ENCODE measurements at regions not wholly inside any gene's neighbourhood (a gene's known extent, or its start where the extent isn't known, plus 50 kb on each side); places are given as distances from the start of the nearest gene placed in this dataset.
"Not testable (repeated sequence)": the region's sequence is repeated elsewhere in the genome, so short reads cannot be mapped to it uniquely, and the experiment has no call there.

GRCh38 chr20:5696011-5696559 lies 54.1 kb upstream of the SHLD1 start:
- Mint-ChIP-seq H3K4me1 (ENCODE audit: low read depth) (no peaks in the 10 kb centered on the region), H3K27me3 (ENCODE audit: insufficient read depth) (peaks cover 2% of the 10 kb centered on the region), H3K4me3 (no peak overlapping the region), H3K27ac (no peak overlapping the region), H3K36me3 (ENCODE audit: low read depth) (no peaks in the 10 kb centered on the region), H3K9me3 (no peaks in the 10 kb centered on the region)
- DNase-seq (ENCODE audit: low spot score) = no peak
- intact Hi-C loops (cut with micrococcal nuclease) = no loop called here

DNA sequence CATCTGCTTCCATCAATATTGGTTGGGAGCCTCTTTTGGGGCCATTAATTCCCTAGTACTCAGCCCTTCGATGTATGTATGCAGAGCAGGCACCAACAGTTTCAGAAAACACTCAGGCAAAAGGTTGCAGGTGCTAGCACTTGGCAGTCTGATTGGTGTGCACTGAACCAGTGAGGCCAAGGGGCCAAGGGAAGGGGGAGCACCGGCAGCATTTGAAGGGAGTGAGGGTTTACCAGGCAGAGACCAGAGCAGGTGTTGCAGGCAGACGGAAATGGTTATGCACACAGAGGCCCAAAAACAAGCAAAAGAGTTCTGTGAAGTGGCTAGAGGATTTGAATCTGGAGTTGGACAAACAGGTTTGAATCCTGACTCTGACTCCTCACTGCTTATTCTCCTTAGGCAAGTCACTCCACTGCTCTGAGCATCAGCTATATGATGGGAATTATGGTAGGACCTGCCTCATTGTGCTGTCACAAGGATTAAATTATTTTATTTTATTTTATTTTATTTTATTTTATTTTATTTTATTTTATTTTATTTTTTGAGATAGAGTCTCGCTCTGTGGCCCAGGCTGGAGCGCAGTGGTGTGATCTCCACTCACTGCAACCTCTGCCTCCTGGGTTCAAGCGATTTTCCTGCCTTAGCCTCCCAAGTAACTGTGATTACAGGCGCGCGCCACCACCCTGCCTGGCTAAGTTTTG lies 58.1 kb upstream of the SHLD1 start:
- no peaks in the 10 kb centered on the region for H3K9me3 Mint-ChIP-seq
- no peak overlapping the region for H3K4me3 Mint-ChIP-seq
- H3K27me3 Mint-ChIP-seq (ENCODE audit: insufficient read depth) = peaks cover 2% of the 10 kb centered on the region
- no peak for DNase-seq (ENCODE audit: low spot score)
- no peaks in the 10 kb centered on the region for H3K36me3 Mint-ChIP-seq (ENCODE audit: low read depth)
- intact Hi-C loops (cut with micrococcal nuclease) = no loop called here
- H3K4me1 Mint-ChIP-seq (ENCODE audit: low read depth) = no peaks in the 10 kb centered on the region
- H3K27ac Mint-ChIP-seq = no peak overlapping the region

GRCh38 chr20:5689463-5689862 lies 60.7 kb upstream of the SHLD1 start:
- Mint-ChIP-seq H3K27ac (no peak overlapping the region), H3K4me3 (no peak overlapping the region), H3K36me3 (ENCODE audit: low read depth) (no peaks in the 10 kb centered on the region), H3K27me3 (ENCODE audit: insufficient read depth) (no peaks in the 10 kb centered on the region), H3K9me3 (no peaks in the 10 kb centered on the region), H3K4me1 (ENCODE audit: low read depth) (no peaks in the 10 kb centered on the region)
- DNase-seq (ENCODE audit: low spot score) = no peak
- intact Hi-C loops (cut with micrococcal nuclease) = no loop called here

DNA sequence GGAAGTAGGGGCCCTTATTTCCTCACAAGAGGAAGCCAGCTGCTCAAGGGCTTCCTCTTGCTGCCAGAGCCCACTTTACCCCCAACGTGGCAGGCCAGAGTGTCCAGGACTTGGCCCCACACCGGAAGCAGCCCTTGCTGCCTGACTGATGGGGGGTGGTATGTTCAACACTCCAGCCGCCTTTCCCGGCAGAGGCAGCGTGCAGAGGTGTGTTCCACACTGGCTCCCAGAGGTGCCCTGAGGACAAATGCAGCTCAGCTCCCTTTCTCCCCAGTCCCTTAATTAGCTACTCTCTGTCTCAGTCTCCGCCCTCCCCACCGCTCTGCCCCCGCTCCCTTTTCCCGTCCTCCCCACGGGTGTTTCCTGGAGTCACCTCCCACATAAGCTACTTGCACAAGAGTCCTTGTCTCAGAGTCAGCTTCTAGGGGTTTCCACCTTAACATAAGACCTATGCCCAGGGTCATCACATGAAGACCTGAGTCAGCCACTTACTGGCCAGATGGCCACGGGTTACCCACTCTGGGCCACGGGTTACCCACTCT lies 61.7 kb upstream of the SHLD1 start:
- Mint-ChIP-seq H3K27me3 (ENCODE audit: insufficient read depth) (no peaks in the 10 kb centered on the region), H3K4me1 (ENCODE audit: low read depth) (no peaks in the 10 kb centered on the region), H3K4me3 (no peak overlapping the region), H3K27ac (no peak overlapping the region), H3K36me3 (ENCODE audit: low read depth) (no peaks in the 10 kb centered on the region), H3K9me3 (no peaks in the 10 kb centered on the region)
- intact Hi-C loops (cut with micrococcal nuclease) = no loop called here
- no peak for DNase-seq (ENCODE audit: low spot score)

GRCh38 chr20:5687884-5688283 lies 62.3 kb upstream of the SHLD1 start:
- H3K27ac Mint-ChIP-seq = no peak overlapping the region
- no peaks in the 10 kb centered on the region for H3K27me3 Mint-ChIP-seq (ENCODE audit: insufficient read depth)
- no peaks in the 10 kb centered on the region for H3K4me1 Mint-ChIP-seq (ENCODE audit: low read depth)
- DNase-seq (ENCODE audit: low spot score) = no peak
- no peaks in the 10 kb centered on the region for H3K9me3 Mint-ChIP-seq
- no peaks in the 10 kb centered on the region for H3K36me3 Mint-ChIP-seq (ENCODE audit: low read depth)
- intact Hi-C loops (cut with micrococcal nuclease) = no loop called here
- H3K4me3 Mint-ChIP-seq = no peak overlapping the region

DNA sequence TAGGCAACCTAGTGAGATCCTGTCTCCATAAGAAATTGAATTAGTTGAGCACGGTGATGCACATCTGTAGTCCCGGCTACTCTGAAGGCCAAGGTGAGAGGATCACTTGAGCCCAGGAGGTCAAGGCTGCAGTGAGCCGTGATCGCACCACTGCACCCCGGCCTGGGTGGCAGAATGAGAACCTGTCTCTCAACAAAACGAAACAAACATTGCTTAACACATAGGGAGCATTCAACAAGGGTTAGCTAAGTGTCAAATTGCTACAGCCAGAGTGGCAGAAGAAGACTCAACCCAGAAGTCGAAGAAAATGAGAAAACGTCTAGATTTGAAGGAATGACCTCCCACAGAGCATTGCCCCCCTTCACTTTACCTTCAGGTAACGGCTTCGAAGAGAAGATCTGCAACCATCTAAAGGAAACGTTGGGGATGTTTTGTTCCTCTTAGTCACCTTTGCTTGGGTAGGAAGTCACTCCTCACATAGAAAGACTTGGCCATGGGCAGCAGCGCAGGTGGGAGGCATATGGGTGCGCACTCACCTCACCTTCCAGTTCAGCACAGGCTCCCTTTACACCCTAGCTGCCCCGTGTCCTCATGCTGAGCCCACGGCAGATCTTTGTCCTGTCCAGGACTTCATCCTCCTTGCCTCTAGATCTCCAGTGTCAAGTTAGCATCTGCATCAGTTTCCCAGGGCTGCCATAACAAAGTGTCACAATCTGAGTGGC lies 63.7 kb upstream of the SHLD1 start:
- H3K9me3 Mint-ChIP-seq = no peaks in the 10 kb centered on the region
- no peak overlapping the region for H3K4me3 Mint-ChIP-seq
- no peaks in the 10 kb centered on the region for H3K4me1 Mint-ChIP-seq (ENCODE audit: low read depth)
- no peaks in the 10 kb centered on the region for H3K36me3 Mint-ChIP-seq (ENCODE audit: low read depth)
- H3K27ac Mint-ChIP-seq = no peak overlapping the region
- DNase-seq (ENCODE audit: low spot score) = no peak
- H3K27me3 Mint-ChIP-seq (ENCODE audit: insufficient read depth) = no peaks in the 10 kb centered on the region
- intact Hi-C loops (cut with micrococcal nuclease) = no loop called here

- H3K36me3 Mint-ChIP-seq (ENCODE audit: low read depth); H3K27ac Mint-ChIP-seq; H3K4me3 Mint-ChIP-seq; DNase-seq (ENCODE audit: low spot score); H3K4me1 Mint-ChIP-seq (ENCODE audit: low read depth); intact Hi-C loops (cut with micrococcal nuclease); H3K9me3 Mint-ChIP-seq; H3K27me3 Mint-ChIP-seq (ENCODE audit: insufficient read depth): not testable (repeated sequence)
Measured at GRCh38 chr20:5682556-5682955, 67.6 kb upstream of the SHLD1 start.

GRCh38 chr20:5680192-5680591 lies 69.4 kb upstream of the GPCPD1 start:
- Mint-ChIP-seq H3K4me1 (ENCODE audit: low read depth) (no peaks in the 10 kb centered on the region), H3K9me3 (no peaks in the 10 kb centered on the region), H3K27me3 (ENCODE audit: insufficient read depth) (no peaks in the 10 kb centered on the region), H3K4me3 (no peak overlapping the region), H3K27ac (no peak overlapping the region), H3K36me3 (ENCODE audit: low read depth) (no peaks in the 10 kb centered on the region)
- intact Hi-C loops (cut with micrococcal nuclease) = no loop called here
- no peak for DNase-seq (ENCODE audit: low spot score)

DNA sequence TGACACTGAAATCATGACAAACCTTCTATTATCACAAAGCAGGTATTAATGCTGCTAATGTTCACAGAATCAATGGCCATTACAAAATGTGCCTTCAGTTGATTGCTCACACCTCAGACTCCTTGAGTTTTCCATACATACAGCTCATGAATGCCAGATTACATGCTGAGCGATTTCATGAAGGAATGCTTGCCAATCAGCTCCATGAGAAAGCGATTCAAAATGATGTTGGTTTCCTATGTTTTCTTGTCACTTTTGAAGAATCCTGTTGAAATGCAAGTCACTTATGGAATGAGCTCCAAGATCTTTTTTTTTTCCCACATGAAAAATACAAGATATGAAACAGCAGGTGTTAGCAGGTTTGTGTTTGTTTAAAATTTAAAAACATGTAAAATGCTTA lies 68.0 kb upstream of the GPCPD1 start:
- Mint-ChIP-seq H3K27me3 (ENCODE audit: insufficient read depth) (no peaks in the 10 kb centered on the region), H3K27ac (no peak overlapping the region), H3K9me3 (no peaks in the 10 kb centered on the region), H3K36me3 (ENCODE audit: low read depth) (no peaks in the 10 kb centered on the region), H3K4me3 (no peak overlapping the region), H3K4me1 (ENCODE audit: low read depth) (peaks cover 7% of the 10 kb centered on the region)
- intact Hi-C loops (cut with micrococcal nuclease) = no loop called here
- no peak for DNase-seq (ENCODE audit: low spot score)

- H3K27ac Mint-ChIP-seq; H3K36me3 Mint-ChIP-seq (ENCODE audit: low read depth); H3K4me1 Mint-ChIP-seq (ENCODE audit: low read depth); H3K9me3 Mint-ChIP-seq; DNase-seq (ENCODE audit: low spot score); intact Hi-C loops (cut with micrococcal nuclease); H3K27me3 Mint-ChIP-seq (ENCODE audit: insufficient read depth); H3K4me3 Mint-ChIP-seq: not testable (repeated sequence)
Measured at GRCh38 chr20:5677944-5678343, 67.1 kb upstream of the GPCPD1 start.

DNA sequence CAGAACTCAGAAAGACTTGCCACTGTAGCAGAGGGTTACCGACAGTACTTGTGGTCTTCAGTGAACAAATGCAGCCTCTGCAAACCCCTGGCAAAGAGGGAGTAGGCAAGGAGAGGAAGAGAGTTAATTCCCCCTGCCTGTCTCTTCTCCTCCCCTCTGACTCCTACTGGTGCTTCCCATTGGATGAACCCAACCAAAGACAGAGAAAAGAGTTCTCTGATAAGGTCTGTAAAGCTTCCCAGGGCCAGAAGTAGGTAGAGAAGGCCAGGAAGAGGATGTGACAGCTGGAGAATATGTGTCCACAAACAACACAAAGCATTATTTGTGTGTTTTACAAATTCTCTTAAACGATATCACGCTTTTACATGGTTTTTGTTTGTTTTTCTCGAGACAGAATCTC lies 66.6 kb upstream of the GPCPD1 start:
- H3K36me3 Mint-ChIP-seq (ENCODE audit: low read depth) = no peaks in the 10 kb centered on the region
- no peaks in the 10 kb centered on the region for H3K9me3 Mint-ChIP-seq
- intact Hi-C loops (cut with micrococcal nuclease) = no loop called here
- peaks cover 7% of the 10 kb centered on the region for H3K4me1 Mint-ChIP-seq (ENCODE audit: low read depth)
- H3K27me3 Mint-ChIP-seq (ENCODE audit: insufficient read depth) = no peaks in the 10 kb centered on the region
- no peak for DNase-seq (ENCODE audit: low spot score)
- H3K4me3 Mint-ChIP-seq = no peak overlapping the region
- no peak overlapping the region for H3K27ac Mint-ChIP-seq

DNA sequence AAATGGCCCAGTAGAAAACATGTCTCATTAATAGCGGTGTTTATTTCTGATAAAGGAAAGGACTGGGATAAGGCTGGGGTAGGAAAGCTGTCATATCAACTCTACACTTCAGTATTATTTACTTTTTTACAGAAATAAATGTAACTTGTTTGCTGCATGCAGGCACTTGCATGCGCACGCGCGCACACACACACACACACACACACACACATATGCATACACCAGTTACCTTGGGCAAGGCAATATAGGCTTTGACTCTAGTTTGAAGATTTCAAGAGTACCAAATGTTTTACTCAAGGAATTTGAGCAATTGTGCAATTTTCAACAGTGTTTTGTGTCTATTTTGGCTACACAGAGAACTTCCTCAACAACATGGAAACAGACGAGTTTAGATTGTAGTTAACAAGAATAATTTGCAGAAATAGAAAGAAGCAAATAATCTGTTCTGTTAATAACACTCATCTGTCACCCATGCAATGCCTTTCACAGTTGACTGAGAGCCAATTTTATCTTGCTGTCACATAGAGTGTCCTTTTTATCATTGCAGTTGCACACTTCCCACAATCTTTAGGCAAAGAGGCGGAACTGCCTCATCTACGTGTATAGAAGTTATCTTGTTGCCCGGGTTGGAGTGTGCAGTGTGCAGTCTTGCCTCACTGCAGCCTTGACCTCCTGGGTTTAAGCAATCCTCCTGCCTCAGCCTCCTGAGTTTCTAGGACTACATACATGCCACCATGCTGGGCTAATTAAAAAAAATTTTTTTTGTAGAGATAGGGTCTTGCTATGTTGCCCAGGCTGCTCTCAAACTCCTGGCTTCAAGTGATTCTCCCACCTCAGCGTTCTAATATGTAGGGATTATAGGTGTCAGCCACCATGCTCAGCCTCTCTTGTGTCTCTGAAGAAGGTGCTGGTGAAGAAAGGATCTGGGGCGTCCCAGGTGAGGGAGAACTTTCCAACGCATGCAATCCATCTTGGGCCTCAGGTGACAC lies 64.6 kb upstream of the GPCPD1 start:
- H3K9me3 Mint-ChIP-seq = no peaks in the 10 kb centered on the region
- no peak for DNase-seq (ENCODE audit: low spot score)
- H3K27ac Mint-ChIP-seq = no peak overlapping the region
- H3K27me3 Mint-ChIP-seq (ENCODE audit: insufficient read depth) = no peaks in the 10 kb centered on the region
- H3K36me3 Mint-ChIP-seq (ENCODE audit: low read depth) = no peaks in the 10 kb centered on the region
- H3K4me3 Mint-ChIP-seq = no peak overlapping the region
- intact Hi-C loops (cut with micrococcal nuclease) = no loop called here
- H3K4me1 Mint-ChIP-seq (ENCODE audit: low read depth) = peaks cover 7% of the 10 kb centered on the region

Measured in activated T-helper 1 cell treated with anti-CD3 and anti-CD28 coated beads, Interleukin-12 subunit alpha, Interleukin-12 subunit beta, Interleukin-2, Interleukin-4 antibody, amounts not matched to agents 30 ng/mL and 10 ng/mL and 1 ng/mL, durations not matched to agents 14 hours and 24 hours and 36 hours (primary cell).